Lower leg skin (tissue), 4 donors: ENCODE measurements at regions not wholly inside any gene's neighbourhood (a gene's known extent, or its start where the extent isn't known, plus 50 kb on each side); places are given as distances from the start of the nearest gene placed in this dataset.

Experiments used
- DNase-seq, 2 donors: peaks; one replicate each; pipeline ENCODE4 v3.0.0-alpha.2; 2019; ENCODE audit warnings: low spot score in 2 of 2
- H3K4me3 ChIP-seq: fragments of 200-600 bp; sonication (generic); 2 replicates; pipeline ENCODE4 v1.5.1; 2017; ENCODE audit warnings: mild to moderate bottlenecking, low read depth; ENCODE audit not compliant: poor library complexity, severe bottlenecking
- POLR2A ChIP-seq, 2 donors: fragments of 450-650 bp; IDR thresholded peaks; one replicate each; pipeline ENCODE4 v1.6.1; 2016 to 2017; ENCODE audit warnings: antibody characterized with exemption in 2 of 2, mild to moderate bottlenecking in 1 of 2, moderate library complexity in 1 of 2
- WGBS, 2 donors: methylation state at CpG; one replicate each; pipeline ENCODE4 v1.1.5; 2018; 5-methylcytosine and 5-hydroxymethylcytosine counted together
- intact Hi-C: fragments of 100-400 bp; cut with DNase I; formaldehyde crosslinking; loops from one replicate; pipeline ENCODE4 v1.15.0; 2023; ENCODE audit warnings: low total_unique reads
- TF ChIP-seq, protein P1 (sequence below), 3 donors: fragments of 450-650 bp; IDR thresholded peaks; one replicate each; pipeline ENCODE4 v1.5.1; 2016; ENCODE audit warnings: antibody characterized with exemption in 3 of 3, mild to moderate bottlenecking in 3 of 3, moderate library complexity in 2 of 3

DNA sequence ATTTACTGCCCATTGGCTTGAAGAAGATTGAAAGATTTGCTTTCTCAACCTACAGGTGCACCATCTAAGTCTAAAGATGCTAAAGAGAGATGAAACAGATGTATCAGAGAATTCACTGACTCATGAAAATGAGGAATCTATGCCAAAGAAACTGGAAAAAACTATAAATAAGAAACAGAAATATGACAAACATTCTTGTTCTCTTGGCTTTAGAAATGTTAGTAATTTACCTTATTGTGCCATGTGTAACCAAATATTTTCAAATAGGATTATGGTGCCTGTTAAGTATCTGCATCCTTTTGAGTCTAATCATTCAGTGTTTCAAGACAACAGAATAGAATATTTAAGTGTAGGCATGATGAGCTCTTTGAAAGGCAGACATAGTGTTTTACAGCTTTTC lies 271.5 kb downstream of the MEX3B start:
- DNase-seq = no peak
- TF ChIP-seq, protein P1, sequence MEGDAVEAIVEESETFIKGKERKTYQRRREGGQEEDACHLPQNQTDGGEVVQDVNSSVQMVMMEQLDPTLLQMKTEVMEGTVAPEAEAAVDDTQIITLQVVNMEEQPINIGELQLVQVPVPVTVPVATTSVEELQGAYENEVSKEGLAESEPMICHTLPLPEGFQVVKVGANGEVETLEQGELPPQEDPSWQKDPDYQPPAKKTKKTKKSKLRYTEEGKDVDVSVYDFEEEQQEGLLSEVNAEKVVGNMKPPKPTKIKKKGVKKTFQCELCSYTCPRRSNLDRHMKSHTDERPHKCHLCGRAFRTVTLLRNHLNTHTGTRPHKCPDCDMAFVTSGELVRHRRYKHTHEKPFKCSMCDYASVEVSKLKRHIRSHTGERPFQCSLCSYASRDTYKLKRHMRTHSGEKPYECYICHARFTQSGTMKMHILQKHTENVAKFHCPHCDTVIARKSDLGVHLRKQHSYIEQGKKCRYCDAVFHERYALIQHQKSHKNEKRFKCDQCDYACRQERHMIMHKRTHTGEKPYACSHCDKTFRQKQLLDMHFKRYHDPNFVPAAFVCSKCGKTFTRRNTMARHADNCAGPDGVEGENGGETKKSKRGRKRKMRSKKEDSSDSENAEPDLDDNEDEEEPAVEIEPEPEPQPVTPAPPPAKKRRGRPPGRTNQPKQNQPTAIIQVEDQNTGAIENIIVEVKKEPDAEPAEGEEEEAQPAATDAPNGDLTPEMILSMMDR (IDR thresholded peaks at IDR 0.05) = no peak
- no peak for TF ChIP-seq POLR2A (IDR thresholded peaks at IDR 0.05)
- intact Hi-C loops = no loop called here
- no peak overlapping the region for H3K4me3 ChIP-seq

DNA sequence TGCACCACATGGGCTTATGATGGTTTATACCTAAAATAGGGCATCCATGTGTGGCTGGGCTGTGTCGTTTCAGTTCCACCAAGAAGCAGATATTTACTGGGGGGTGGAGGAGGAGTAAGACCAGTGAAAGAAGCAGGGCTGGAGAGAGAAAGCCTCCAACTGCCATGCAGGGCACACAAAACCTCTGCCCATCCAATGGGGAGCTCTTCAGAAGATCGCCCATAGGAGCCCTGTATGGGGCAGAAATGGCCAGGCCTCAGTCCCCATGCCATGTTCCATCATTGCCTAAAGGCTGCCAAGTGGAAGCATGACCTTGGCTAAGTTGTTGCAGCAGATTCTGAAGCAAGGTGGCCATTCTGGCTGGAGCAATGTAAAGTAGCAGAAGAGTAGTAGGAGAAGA lies 277.0 kb downstream of the MEX3B start:
- intact Hi-C loops = no loop called here
- TF ChIP-seq POLR2A (IDR thresholded peaks at IDR 0.05) = no peak
- TF ChIP-seq, protein P1 (IDR thresholded peaks at IDR 0.05) = no peak
- no peak for DNase-seq
- WGBS, 2 donors = 86 to 92% methylated on average over 2 of the region's 2 CpGs
- no peak overlapping the region for H3K4me3 ChIP-seq

DNA sequence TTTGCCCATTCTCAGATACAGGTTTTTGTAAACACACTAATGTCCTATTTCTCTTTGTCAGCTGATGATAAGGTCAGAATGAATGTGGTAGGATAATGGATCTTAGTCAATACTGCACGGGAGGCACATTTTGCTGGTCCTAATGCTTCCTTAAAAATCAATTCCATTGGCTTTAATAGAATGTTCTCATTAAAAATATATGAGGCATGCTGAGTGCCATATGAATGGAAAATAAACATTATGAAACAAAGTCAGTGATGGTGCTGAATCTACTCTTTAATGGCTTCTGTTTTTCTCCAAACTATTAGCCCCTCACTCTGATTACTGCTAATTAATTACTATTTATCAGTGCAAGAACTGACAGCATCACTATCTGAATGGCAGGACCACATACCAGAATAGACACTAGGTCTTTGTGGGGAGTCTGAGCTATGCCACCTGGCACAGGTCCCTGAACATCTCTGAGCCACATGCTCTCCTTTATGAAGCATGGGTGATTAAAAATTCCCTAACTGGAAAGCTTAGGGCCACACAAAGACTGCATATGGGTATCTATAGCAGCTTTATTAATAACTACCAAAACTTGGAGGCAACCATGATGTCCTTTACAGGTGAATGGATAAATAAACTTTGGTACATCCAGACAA lies 278.9 kb downstream of the MEX3B start:
- no peak for TF ChIP-seq POLR2A (IDR thresholded peaks at IDR 0.05)
- TF ChIP-seq, protein P1 (IDR thresholded peaks at IDR 0.05) = no peak
- intact Hi-C loops = no loop called here
- 67 to 88% methylated on average over 1 of the region's 1 CpG for WGBS, 2 donors
- H3K4me3 ChIP-seq = no peak overlapping the region
- DNase-seq = no peak

DNA sequence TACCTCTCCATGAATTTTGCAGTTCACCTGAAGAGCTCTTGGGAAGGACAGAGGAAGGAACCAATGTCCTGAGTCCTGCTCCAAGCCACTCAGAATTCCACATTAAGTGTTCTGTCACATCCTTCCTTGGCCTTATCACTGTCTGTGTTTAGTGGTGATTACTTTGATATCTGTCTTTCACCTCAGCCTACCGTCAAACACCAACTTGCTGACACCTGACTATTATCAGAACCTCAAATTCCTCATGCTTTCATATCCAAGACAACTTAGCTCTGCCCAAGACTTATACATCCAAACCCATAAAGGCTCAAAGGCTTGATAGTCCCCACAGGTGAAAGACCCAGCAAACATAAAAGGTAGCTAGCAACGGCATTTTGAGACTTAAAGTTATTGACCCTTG lies 280.0 kb downstream of the MEX3B start:
- no peak for DNase-seq
- intact Hi-C loops = no loop called here
- TF ChIP-seq, protein P1 (IDR thresholded peaks at IDR 0.05) = no peak
- H3K4me3 ChIP-seq = no peak overlapping the region
- 82 to 96% methylated on average over 2 of the region's 2 CpGs for WGBS, 2 donors

DNA sequence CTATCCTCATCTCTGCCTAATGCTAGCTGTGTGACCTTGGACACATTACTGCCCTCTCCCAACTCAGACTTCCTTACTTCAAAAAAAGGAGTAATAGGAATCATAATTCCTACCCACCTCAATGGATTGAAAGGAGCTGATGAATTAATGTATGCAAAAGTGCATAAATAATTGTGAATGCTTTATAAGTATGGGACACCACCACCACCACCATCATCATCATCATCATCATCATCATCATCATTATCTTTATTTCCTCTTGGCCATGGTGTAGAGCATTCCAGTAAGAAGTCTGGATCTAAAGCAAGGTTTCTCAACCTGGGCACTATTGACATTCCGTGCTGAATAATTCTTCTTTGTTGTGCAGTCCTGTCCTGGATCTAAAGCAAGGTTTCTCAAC lies 282.5 kb downstream of the MEX3B start:
- intact Hi-C loops = no loop called here
- no peak for TF ChIP-seq POLR2A (IDR thresholded peaks at IDR 0.05)
- TF ChIP-seq, protein P1 (IDR thresholded peaks at IDR 0.05) = no peak
- H3K4me3 ChIP-seq = no peak overlapping the region
- WGBS, 2 donors = 90% methylated on average over 1 of the region's 1 CpG
- no peak for DNase-seq

DNA sequence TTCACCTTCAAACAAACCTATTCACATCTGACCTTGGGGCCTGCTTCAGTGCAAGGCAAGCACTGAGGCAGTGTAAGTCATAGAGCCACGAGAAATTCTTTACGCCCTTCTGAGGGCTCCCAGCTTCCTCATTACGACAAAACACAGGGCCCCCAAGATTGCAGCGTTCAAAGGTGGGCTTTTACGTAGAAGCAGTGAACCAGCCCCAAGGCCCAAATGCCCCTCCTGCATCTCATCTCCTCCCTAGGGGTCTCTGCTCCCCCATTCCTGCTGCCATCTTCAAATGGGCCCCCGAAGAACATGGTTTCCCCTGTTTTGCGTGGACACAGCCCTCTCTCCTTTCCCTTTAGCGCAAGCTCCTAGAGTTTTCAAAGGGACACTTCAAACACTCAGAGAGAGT lies 285.1 kb downstream of the MEX3B start:
- DNase-seq = no peak
- no peak overlapping the region for H3K4me3 ChIP-seq
- no peak for TF ChIP-seq POLR2A (IDR thresholded peaks at IDR 0.05)
- TF ChIP-seq, protein P1 (IDR thresholded peaks at IDR 0.05) = no peak
- intact Hi-C loops = no loop called here
- WGBS, 2 donors = 96 to 99% methylated on average over 8 of the region's 8 CpGs
